Natural killer cell treated with Interleukin-12 subunit alpha and Interleukin-12 subunit beta and Interleukin-15 and Interleukin-18, amount 100 ng/mL, for 72 hours (primary cell): ENCODE measurements at regions not wholly inside any gene's neighbourhood (a gene's known extent, or its start where the extent isn't known, plus 50 kb on each side); places are given as distances from the start of the nearest gene placed in this dataset.

Experiments
- ATAC-seq, 2 donors: fragments of 150-1000 bp; cut with Tn5 transposase in 1 of 2; sonication (Bioruptor Pico), chemical (Tn5 transposase) in 1 of 2; 2 replicates each; pipeline ENCODE4 v1.10.0; 2021
- DNase-seq: peaks from one replicate; pipeline ENCODE4 v3.0.0; 2022; ENCODE audit warnings: low spot score
- H3K27ac Mint-ChIP-seq, 2 donors: 1 replicate in 1 of 2; 2 replicates in 1 of 2; pipeline ENCODE4 v1.8.0; 2022; ENCODE audit warnings: mixed read lengths in 2 of 2, mild to moderate bottlenecking in 1 of 2, moderate library complexity in 1 of 2
- H3K27me3 Mint-ChIP-seq, 2 donors: 1 replicate in 1 of 2; 2 replicates in 1 of 2; pipeline ENCODE4 v1.8.0; 2022; ENCODE audit warnings: mixed read lengths in 2 of 2
- H3K36me3 Mint-ChIP-seq: one replicate; pipeline ENCODE4 v1.8.0; 2022; ENCODE audit warnings: mixed read lengths
- H3K4me1 Mint-ChIP-seq, 2 donors: 1 replicate in 1 of 2; 2 replicates in 1 of 2; pipeline ENCODE4 v1.8.0; 2022; ENCODE audit warnings: low read depth in 2 of 2, mixed read lengths in 2 of 2, mild to moderate bottlenecking in 1 of 2
- H3K4me3 Mint-ChIP-seq: one replicate; pipeline ENCODE4 v1.8.0; 2022; ENCODE audit warnings: mixed read lengths
- H3K9me3 Mint-ChIP-seq: 2 replicates; pipeline ENCODE4 v1.8.0; 2022; ENCODE audit warnings: mixed read lengths

DNA sequence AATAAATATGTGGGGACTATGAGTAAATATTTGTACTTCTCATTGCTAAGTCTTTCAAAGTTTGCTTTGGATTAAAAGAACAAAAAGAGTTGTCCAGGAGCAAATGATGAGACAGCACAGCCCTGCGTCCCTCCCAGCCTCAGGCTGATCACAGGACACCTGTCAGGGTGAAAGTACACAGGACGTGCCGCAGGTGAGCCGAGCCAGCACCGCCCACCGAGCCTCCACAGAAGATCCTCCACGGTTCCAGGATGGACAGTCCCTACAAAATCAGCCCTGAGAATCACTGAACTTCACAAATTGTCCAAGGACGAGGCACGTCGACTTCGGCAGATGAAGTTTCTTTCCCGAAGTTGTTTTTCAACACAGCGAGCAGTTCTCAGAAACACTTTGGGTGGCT is 661.5 kb downstream of the BRD1 start:
- DNase-seq (peak; percentile 42), ATAC-seq (no peak)
- no peaks in the 10 kb centered on the region for H3K9me3 Mint-ChIP-seq
- H3K27ac Mint-ChIP-seq: no peak overlapping the region
- no peak overlapping the region for H3K4me3 Mint-ChIP-seq
- H3K4me1 Mint-ChIP-seq: no peaks in the 10 kb centered on the region
- peaks cover 0 to 1% of the 10 kb centered on the region in 2 donors for H3K27me3 Mint-ChIP-seq
- H3K36me3 Mint-ChIP-seq: no peaks in the 10 kb centered on the region

DNA sequence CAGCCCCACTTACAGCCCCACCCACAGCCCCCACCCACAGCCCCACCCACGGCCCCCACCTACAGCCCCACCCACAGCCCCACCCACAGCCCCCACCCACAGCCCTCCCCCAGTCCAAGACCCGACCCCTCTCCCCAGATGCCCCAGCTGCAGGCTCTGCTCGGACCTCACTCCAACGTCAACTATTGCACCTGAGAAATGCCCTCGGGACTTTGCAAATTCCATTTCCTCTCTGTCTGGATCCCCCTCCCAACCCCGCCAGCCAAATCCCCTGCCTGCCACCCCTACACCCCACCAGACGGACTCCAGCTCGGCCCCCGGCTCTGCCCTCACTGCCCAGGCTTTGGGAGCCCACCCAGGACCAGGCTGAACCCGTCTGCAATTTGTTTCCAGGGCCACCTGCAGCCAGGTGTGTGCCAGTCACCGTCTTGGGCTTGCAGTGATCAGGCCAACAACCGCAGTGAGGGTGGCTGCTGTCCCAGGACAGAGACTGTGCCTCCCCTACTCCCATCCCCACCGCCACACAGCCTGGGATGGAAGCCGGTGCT is 662.8 kb downstream of the BRD1 start:
- DNase-seq (peak; percentile 34), ATAC-seq (no peak)
- Mint-ChIP-seq H3K9me3 (no peaks in the 10 kb centered on the region), H3K36me3 (no peaks in the 10 kb centered on the region), H3K27me3 (no peaks in the 10 kb centered on the region), H3K27ac (no peak overlapping the region), H3K4me1 (no peaks in the 10 kb centered on the region), H3K4me3 (no peak overlapping the region)

DNA sequence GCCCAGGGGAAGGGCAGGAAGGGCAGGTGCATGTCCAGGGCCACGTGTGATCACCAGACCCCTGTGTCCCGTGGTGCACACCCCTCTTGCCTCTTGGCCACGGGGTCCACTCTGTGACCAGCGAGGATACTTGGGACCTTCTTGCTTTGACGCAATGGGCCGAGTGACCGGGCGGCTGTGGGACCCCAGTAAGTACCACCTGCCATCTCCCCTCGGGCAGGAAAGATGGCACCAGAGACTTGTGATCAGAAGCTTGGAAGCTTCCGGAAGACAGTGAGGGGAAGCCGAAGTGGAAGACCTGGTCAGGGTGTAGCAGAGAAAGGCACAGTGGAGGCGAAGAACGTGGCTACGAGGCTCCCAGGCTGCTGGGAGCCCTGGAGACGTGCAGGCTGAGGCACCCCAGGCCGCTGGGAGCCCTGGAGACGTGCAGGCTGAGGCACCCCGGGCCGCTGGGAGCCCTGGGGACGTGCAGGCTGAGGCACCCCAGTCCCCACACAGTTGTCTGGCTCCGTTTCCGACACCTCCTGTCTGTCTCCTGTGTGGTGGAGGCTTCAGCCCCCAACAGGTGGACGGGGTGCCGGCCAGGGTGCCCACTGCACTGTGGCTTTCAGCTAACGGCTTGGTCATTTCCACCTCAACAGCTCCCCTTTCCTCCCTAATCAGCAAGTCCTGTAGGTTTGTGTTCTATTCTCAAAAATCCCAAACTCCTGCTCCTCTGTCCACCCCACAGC is 663.5 kb downstream of the BRD1 start:
- no peaks in the 10 kb centered on the region for H3K36me3 Mint-ChIP-seq
- no peaks in the 10 kb centered on the region for H3K27me3 Mint-ChIP-seq
- no peak overlapping the region for H3K27ac Mint-ChIP-seq
- H3K4me1 Mint-ChIP-seq: no peaks in the 10 kb centered on the region
- no peak for ATAC-seq
- peak; percentile 42 for DNase-seq
- no peak overlapping the region for H3K4me3 Mint-ChIP-seq
- no peaks in the 10 kb centered on the region for H3K9me3 Mint-ChIP-seq

DNA sequence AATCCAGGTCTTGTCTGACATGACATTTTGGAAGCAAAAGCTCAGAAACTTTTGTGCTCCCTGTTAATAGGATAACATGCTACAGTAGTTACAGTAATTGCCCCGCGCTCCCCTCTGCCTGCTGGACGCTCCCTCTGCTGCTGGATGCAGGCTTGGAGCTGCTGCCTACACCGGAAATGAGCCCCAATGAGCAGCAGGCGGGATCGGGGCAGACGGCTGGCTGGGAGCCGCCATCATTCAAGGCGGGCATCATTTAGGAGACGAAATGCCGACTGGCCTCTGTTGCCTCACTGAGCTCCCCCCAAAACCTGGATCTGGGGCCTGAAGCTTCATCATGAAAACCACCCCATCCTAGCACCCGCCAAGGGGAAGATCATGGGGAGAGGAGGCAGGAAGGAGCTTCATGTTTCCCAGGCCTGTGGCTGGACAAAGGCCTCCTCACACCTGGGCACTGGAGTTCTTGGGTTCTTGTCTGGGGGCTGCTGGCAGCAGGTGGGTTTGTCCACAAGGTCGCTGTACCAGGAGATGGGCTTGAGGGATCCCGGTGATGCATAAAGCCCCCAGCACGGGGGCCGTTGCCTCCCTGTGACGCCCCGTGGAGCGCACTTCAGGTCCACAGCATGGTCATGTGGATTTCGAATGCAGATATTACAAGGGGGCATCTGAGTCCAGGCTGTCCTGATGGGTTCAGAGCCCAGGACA is 664.3 kb downstream of the BRD1 start:
- Mint-ChIP-seq H3K4me1 (no peaks in the 10 kb centered on the region), H3K4me3 (no peak overlapping the region), H3K36me3 (no peaks in the 10 kb centered on the region), H3K27me3 (no peaks in the 10 kb centered on the region), H3K9me3 (no peaks in the 10 kb centered on the region), H3K27ac (no peak overlapping the region)
- DNase-seq: no peak
- no peak for ATAC-seq

DNA sequence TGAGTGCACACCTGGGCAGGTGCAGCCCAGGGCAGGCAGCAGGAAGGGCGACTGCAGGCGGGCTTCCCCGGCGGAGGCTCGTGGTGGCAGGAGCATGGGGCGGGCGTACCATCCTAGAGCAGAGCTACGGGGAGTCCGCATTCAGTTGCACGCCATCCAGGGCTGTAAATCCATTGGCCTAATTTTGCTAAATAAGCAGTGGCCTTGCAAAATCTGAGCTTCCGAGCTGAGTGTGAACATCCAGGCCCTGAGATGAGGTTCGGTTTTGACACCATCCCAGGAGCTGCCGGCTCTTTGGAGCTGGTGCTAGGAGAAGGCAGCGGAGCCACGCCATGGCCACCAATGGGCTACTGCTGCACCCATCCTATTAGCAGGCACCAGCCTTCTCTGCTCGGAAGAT is 664.8 kb downstream of the BRD1 start:
- H3K4me1 Mint-ChIP-seq: no peaks in the 10 kb centered on the region
- no peaks in the 10 kb centered on the region for H3K27me3 Mint-ChIP-seq
- ATAC-seq: no peak

DNA sequence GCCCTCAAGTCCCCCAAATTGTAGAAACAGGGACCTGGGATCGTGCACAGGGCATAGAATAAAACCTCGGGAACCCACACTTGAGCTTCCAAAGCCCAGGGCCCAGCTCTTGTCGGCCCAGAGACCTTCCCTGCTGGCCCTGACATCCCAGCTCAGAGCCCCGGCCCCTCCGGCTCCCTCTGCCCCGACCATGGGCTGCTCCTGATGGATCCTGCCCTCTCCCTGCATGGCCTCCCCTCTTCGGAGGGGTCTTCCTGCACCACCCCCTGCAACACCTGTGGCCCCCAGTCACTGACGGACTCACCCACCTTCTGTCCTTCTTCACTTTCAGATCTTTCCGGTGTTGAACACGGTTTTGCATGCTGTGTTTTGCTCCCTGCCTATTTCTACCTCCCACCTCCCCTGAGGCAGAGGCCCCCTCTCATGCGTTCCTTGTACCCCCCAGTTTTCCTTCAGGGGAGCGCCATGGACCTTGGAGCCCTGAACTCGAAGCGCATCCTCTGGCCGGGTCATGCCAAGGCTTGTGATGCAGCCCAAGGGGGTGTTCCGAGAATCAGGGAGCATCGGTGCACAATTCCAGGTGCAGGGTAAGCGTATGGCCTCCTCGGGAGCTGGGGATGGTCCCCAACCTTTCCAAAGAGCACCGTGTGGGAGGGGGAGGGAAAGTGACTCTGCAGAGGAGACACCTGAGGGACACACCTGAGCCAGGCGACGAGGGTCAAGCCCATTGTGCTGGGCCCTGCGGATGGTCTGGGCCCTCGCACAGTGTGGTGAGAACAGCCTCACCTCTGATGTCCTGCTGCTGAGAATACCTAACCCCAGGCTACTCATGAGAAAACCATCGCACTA is 666.4 kb downstream of the BRD1 start:
- peak in 1 of 2 donors; percentile 6 for ATAC-seq
- DNase-seq: no peak
- Mint-ChIP-seq H3K9me3 (no peaks in the 10 kb centered on the region), H3K36me3 (no peaks in the 10 kb centered on the region), H3K4me1 (no peaks in the 10 kb centered on the region), H3K27me3 (no peaks in the 10 kb centered on the region), H3K27ac (no peak overlapping the region), H3K4me3 (no peak overlapping the region)

More for the DNA sequence above, 664.8 kb downstream of the BRD1 start:
- no peak overlapping the region for H3K27ac Mint-ChIP-seq
- H3K4me3 Mint-ChIP-seq: no peak overlapping the region
- DNase-seq: no peak
- no peaks in the 10 kb centered on the region for H3K36me3 Mint-ChIP-seq
- H3K9me3 Mint-ChIP-seq: no peaks in the 10 kb centered on the region

DNA sequence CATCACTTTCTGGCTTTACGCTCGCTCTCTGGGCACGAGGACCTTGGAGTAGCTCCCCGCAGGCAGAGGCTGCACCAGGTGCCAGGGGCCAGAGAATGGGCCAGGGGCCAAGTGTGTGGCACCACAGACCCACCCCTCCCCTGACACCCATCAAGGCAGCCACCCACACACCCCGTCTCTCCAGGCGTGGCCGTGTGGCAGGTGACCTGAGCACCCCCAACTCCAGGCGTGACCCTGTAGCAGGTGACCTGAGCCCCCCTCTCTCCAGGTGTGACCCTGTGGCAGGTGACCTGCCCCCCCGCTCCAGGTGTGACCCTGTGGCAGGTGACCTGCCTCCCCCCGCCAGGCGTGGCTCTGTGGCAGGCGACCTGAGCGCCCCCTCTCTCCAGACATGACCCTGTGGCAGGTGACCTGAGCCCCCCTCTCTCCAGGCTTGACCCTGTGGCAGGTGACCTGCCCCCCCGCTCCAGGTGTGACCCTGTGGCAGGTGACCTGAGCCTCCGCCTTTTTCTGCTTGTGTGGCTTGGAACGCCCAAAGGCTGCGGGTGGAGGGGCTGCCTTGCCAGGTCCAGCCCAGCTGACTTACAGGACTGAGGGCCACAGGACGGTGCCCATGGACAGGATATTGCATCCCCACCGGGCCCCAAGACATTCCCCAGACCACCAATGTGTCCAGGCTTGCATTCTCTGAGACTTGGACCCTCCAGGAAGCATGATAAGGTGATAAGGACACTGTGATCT is 667.2 kb downstream of the BRD1 start:
- DNase-seq (no peak), ATAC-seq (no peak)
- no peaks in the 10 kb centered on the region for H3K27me3 Mint-ChIP-seq
- H3K9me3 Mint-ChIP-seq: peaks cover 3% of the 10 kb centered on the region
- H3K27ac Mint-ChIP-seq: no peak overlapping the region
- no peaks in the 10 kb centered on the region for H3K36me3 Mint-ChIP-seq
- no peaks in the 10 kb centered on the region for H3K4me1 Mint-ChIP-seq
- no peak overlapping the region for H3K4me3 Mint-ChIP-seq

DNA sequence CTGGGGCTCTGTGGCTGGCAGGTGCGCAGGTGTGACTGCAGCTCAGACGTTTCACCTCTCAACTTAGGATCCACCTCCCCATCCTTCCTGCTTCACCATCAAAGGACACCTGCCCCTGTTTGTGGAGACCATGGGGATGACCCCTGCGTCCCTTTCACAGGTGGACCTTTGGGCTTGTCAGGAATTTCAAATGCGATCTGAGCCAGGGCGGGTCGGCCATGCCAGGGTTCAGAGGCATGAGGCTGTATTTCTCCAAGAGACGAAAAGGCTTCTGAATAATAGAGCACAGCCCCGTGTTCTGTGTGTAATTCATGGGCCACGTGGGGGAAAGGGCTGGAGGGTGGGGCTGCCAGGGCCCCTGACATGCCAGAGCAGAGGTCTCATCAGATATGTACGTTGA is 668.0 kb downstream of the BRD1 start:
- Mint-ChIP-seq H3K27me3 (no peaks in the 10 kb centered on the region), H3K9me3 (peaks cover 3% of the 10 kb centered on the region), H3K4me1 (no peaks in the 10 kb centered on the region), H3K27ac (no peak overlapping the region), H3K4me3 (no peak overlapping the region), H3K36me3 (no peaks in the 10 kb centered on the region)
- no peak for ATAC-seq
- no peak for DNase-seq

DNA sequence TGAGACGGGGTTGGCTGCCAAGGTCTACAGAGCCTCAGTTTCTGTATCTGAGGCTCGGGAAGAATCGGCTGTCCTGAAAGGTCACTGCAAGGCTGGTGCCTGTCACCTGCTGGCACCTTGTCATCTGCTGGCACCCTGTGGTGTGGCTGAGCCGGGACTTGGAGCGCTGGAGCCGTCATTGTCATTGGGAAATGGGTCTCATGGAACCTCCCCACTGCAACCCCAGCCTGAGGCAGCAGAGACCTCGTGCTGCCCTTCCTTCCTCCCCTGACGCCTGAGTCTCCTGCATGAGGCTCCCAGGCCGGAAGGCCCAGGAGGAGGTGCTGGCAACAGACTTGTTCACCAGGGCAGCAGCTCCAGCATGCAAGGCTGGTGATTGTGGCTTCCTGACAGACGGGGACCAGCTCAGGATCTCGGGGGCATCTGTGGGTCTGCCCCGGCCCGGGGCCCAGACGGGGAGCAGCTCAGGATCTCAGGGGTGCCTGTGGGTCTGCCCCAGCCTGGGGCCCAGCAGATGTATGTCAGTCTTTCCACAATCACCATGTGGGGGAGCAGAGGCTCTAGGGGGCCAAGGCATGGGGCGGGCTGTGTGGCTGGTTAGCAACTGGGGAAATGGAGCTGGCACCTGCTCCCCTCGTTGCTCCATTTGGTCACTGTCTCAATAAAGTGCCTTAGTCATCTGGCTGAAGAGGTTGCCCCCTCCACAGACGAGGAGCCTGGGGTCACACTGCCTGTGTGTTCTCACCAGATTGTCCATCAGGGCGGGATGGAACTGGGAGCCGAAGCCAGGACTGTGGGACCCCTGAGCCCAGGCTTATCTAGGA is 668.7 kb downstream of the BRD1 start:
- no peaks in the 10 kb centered on the region for H3K4me1 Mint-ChIP-seq
- no peak overlapping the region for H3K27ac Mint-ChIP-seq
- DNase-seq (no peak), ATAC-seq (no peak)
- no peak overlapping the region for H3K4me3 Mint-ChIP-seq
- peaks cover 3% of the 10 kb centered on the region for H3K9me3 Mint-ChIP-seq
- H3K27me3 Mint-ChIP-seq: no peaks in the 10 kb centered on the region
- H3K36me3 Mint-ChIP-seq: no peaks in the 10 kb centered on the region

DNA sequence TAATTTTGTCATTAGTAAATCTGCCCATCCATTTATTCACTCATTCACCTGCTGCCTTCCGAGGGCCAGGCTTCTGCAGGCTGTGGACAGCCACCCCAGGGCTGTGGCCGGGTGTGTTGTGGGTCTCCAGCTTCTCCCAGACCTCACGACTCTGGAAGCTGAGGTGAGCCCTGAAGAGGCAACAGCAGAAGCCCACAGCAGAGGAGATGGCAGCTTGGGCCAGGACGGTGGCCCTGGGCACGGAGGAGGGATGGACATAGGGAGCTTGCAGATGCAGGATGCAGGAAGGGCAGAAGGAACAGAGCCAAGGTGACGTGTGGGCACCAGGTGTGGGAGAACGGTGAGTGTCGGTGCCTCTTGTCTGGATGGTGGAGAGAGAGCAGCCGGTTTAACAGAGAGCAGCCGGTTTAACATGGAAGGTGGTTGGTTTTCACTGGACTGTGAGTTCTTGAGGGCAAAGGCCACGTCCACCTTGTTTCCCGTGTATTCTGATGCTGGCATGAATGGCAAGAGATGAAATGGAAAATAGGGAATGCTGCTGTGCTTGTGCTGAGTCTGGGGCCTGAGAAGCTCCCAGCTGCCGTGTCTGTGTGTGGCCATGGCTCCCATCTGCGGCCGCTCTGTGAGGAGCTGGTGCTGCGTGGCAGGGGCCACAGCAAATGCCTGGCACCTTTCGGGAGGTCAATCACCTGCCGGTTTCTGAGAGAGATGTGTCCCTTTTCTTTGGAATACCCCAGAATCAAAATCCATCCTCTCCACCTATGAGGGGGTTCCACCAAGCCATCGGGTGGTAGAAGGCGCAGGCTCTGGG is 669.9 kb downstream of the BRD1 start:
- no peak for ATAC-seq
- Mint-ChIP-seq H3K4me1 (no peaks in the 10 kb centered on the region), H3K27ac (no peak overlapping the region), H3K27me3 (no peaks in the 10 kb centered on the region), H3K36me3 (no peaks in the 10 kb centered on the region), H3K4me3 (no peak overlapping the region), H3K9me3 (peaks cover 3% of the 10 kb centered on the region)
- DNase-seq: no peak

DNA sequence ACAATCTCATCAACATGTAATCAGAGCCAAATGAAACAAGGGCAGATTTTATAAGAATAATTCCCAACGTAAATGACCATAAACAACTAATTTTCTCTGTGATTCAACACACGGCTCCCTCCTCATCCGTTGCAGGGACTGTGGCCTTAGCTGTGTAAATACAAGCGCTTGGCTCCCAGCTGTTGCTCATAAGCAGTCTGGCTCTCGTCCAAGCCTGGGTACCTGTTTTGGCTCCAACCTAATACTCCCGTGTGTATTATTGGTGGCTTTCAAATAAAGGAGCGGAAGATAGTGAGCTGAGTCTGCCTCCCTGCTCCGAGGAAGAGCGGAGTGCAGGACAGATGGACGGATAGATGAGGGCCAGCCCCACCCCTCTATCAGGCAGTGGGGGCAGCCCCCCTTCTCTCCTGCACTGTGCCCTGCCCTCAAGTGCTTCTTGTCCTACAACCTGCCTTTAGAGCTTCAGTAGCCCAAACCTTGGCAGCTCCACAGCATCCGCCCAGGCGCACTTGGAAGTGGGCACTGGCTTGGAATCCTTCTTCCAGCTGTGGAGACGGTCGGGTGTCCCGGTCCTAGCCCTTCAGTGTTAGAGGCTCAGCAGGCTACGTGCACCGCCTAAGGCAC is 670.9 kb downstream of the BRD1 start:
- H3K27me3 Mint-ChIP-seq: no peaks in the 10 kb centered on the region
- H3K9me3 Mint-ChIP-seq: peaks cover 3% of the 10 kb centered on the region
- DNase-seq (no peak), ATAC-seq (no peak)
- H3K4me3 Mint-ChIP-seq: no peak overlapping the region
- H3K36me3 Mint-ChIP-seq: no peaks in the 10 kb centered on the region
- no peaks in the 10 kb centered on the region for H3K4me1 Mint-ChIP-seq
- no peak overlapping the region for H3K27ac Mint-ChIP-seq
